ENCODE measurements at regions not wholly inside any gene's neighbourhood (a gene's known extent, or its start where the extent isn't known, plus 50 kb on each side); places are given as distances from the start of the nearest gene placed in this dataset.

DNA sequence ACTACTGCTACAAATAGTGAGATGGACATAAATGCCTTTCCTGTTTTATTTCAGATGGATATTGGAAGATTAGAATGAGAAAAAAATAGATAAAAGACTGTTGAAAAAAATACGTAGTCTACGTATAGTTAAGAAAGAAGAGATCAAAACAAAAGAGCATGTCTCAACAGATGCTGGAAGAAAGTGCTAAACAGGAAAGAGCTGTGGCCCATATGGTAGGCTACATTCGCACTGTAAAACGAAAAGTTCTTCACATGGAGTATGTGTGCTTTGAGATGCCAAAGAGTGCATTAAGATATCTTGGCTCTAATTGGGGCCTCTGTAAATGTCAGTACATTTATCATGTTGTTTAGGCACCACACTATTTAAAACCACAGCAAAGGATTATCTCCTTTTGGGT is 741.7 kb downstream of the LTN1 start:
- TF ChIP-seq, protein P1, sequence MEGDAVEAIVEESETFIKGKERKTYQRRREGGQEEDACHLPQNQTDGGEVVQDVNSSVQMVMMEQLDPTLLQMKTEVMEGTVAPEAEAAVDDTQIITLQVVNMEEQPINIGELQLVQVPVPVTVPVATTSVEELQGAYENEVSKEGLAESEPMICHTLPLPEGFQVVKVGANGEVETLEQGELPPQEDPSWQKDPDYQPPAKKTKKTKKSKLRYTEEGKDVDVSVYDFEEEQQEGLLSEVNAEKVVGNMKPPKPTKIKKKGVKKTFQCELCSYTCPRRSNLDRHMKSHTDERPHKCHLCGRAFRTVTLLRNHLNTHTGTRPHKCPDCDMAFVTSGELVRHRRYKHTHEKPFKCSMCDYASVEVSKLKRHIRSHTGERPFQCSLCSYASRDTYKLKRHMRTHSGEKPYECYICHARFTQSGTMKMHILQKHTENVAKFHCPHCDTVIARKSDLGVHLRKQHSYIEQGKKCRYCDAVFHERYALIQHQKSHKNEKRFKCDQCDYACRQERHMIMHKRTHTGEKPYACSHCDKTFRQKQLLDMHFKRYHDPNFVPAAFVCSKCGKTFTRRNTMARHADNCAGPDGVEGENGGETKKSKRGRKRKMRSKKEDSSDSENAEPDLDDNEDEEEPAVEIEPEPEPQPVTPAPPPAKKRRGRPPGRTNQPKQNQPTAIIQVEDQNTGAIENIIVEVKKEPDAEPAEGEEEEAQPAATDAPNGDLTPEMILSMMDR (conservative IDR thresholded peaks at IDR 0.05; ENCODE audit: low read length) = no peak
- no peak for TF ChIP-seq EZH2phosphoT487 (IDR thresholded peaks at IDR 0.05; ENCODE audit: borderline replicate concordance)

Measured in Loucy (cell line).